HepG2 (cell line): ENCODE measurements at regions not wholly inside any gene's neighbourhood (a gene's known extent, or its start where the extent isn't known, plus 50 kb on each side); places are given as distances from the start of the nearest gene placed in this dataset.

ENCODE experiments used
- ATF7 ChIP-seq, 2 experiments: fragments of 450-650 bp in 1 of 2; sonication (generic) in 1 of 2; formaldehyde crosslinking in 1 of 2; IDR thresholded peaks; 2 replicates each; pipeline versions ENCODE4 v1.4.0 to v1.6.1; 2016 to 2020; ENCODE audit warnings: antibody characterized with exemption in 1 of 2, mild to moderate bottlenecking in 1 of 2, missing genetic modification reagents in 1 of 2
- TF ChIP-seq, protein P1 (sequence below): sonication (generic); formaldehyde crosslinking; IDR thresholded peaks from 2 replicates; pipeline ENCODE4 v1.5.1; 2020; ENCODE audit warnings: mild to moderate bottlenecking, moderate library complexity, missing genetic modification reagents

DNA sequence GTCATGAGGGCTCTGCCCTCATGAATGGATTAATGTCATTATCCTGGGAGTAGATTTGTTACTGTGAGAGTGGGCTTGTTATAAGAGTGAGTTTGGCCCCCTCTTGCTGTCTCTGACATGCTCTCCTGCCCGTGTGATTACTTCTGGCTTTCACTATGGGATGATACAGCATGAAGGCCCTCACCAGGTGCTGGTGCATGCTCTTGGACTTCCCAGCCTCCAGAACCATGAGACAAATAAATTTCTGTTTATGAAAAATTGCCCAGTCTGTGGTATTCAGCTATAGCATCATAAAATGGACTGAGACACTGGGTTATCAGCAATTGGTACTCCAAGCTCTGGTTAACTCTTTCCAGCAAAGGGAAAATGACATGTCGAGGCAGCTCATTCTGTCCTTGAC is 76.2 kb upstream of the MAP3K7 start:
- TF ChIP-seq, protein P1, sequence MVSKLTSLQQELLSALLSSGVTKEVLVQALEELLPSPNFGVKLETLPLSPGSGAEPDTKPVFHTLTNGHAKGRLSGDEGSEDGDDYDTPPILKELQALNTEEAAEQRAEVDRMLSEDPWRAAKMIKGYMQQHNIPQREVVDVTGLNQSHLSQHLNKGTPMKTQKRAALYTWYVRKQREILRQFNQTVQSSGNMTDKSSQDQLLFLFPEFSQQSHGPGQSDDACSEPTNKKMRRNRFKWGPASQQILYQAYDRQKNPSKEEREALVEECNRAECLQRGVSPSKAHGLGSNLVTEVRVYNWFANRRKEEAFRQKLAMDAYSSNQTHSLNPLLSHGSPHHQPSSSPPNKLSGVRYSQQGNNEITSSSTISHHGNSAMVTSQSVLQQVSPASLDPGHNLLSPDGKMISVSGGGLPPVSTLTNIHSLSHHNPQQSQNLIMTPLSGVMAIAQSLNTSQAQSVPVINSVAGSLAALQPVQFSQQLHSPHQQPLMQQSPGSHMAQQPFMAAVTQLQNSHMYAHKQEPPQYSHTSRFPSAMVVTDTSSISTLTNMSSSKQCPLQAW = no peak
- TF ChIP-seq ATF7 (IDR thresholded peaks at IDR 0.05) (no peak), ATF7 (CRISPR knock-in tag; IDR thresholded peaks at IDR 0.05) (no peak)
